ENCODE measurements at regions not wholly inside any gene's neighbourhood (a gene's known extent, or its start where the extent isn't known, plus 50 kb on each side); places are given as distances from the start of the nearest gene placed in this dataset.

DNA sequence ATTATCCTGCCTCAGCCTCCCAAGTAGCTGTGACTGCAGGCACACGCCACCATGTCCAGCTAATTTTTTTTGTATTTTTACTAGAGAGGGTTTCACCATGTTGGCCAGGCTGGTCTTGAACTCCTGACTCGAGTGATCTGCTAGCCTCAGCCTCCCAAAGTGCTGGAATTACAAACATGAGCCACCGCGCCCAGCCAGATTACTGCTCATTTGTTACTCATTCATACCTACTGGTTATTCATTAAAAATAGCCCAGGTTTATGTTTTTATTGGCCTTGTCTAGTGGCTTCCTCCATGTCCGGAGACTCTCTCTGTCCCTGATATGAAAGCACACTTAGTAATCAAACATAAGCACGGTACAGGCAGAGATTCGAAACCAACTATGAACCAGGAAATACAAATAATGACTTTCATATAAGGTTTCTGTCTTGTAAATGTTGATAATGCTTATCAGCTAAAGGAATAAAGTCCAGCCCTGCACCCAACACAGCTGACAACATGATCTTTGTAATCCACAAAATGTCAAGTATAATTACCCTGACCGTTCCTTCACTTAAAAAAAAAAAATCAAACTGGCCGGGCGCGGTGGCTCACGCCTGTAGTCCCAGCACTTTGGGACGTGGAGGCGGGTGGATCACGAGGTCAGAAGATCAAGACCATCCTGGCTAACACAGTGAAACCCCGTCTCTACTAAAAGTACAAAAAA is 50.4 kb upstream of the CXADR start:
- intact Hi-C loops (cut with DNase I; ENCODE audit: low total_unique reads): no loop called here
- Histone ChIP-seq H3K27ac (no peak overlapping the region), H3K9me3 (no peaks in the 10 kb centered on the region), H3K27me3 (replicated peaks in 1 of 7) (no peaks in the 10 kb centered on the region), H3K4me1 (no peaks in the 10 kb centered on the region), H3K4me3 (no peak overlapping the region), H3K36me3 (no peaks in the 10 kb centered on the region)
- WGBS, 5 donors: 85 to 93% (median 89%) methylated on average over 16 of the region's 16 CpGs
- TF ChIP-seq POLR2AphosphoS5 (IDR thresholded peaks at IDR 0.05): no peak
- no peak for DNase-seq

Small RNA genes lying in the stretch of these regions (microRNA-seq; reads per million reads assigned to microRNA genes)
- 15.9 to 28.3 (median 19.6) reads per million in 3 donors for gene MIR125B2
- 1,342 to 1,533 (median 1,501) reads per million in 3 donors for gene MIR99A
- 540 to 623 (median 551) reads per million in 3 donors for gene MIRLET7C

Small RNA genes lying in the stretch of these regions (small RNA-seq; reads per million reads assigned to genes)
- 1.2 to 2.9 (median 2.1) reads per million in 4 donors for gene MIR125B2
- 1.9 to 2.9 (median 2.5) reads per million in 4 donors for gene MIR99A
- 42.5 to 89.6 (median 60.3) reads per million in 4 donors for gene MIRLET7C
- gene RNU1-98P: 0 to 0.17 (median 0) reads per million in 4 donors
- 0 reads per million in 4 donors for gene RNU6-113P
- 0 reads per million in 4 donors for gene RNU6-426P
- 0 reads per million in 4 donors for gene SNORD74B

Data from spleen (tissue), 11 donors.